Cardiac fibroblast (primary cell): ENCODE measurements at regions not wholly inside any gene's neighbourhood (a gene's known extent, or its start where the extent isn't known, plus 50 kb on each side); places are given as distances from the start of the nearest gene placed in this dataset.
A peak's percentile ranks its signal among the peaks of the same experiment; 100 is the strongest.

Source experiments
- DNase-seq, 2 donors: peaks; one replicate each; pipeline versions ENCODE4 v3.0.0 to v3.0.0-alpha.2; 2010; ENCODE audit warnings: low read depth in 2 of 2
- H3K4me3 ChIP-seq, 2 donors: replicated peaks in 1 of 2; 1 replicate in 1 of 2; 2 replicates in 1 of 2; pipeline ENCODE4 v1.5.1; 2011; ENCODE audit warnings: low read depth in 2 of 2, low read length in 2 of 2, mild to moderate bottlenecking in 2 of 2, moderate library complexity in 1 of 2
- TF ChIP-seq, protein P1 (sequence below): IDR thresholded peaks from one replicate; pipeline ENCODE4 v1.5.1; 2011; ENCODE audit warnings: low read depth, mild to moderate bottlenecking, low read length, inconsistent platforms

DNA sequence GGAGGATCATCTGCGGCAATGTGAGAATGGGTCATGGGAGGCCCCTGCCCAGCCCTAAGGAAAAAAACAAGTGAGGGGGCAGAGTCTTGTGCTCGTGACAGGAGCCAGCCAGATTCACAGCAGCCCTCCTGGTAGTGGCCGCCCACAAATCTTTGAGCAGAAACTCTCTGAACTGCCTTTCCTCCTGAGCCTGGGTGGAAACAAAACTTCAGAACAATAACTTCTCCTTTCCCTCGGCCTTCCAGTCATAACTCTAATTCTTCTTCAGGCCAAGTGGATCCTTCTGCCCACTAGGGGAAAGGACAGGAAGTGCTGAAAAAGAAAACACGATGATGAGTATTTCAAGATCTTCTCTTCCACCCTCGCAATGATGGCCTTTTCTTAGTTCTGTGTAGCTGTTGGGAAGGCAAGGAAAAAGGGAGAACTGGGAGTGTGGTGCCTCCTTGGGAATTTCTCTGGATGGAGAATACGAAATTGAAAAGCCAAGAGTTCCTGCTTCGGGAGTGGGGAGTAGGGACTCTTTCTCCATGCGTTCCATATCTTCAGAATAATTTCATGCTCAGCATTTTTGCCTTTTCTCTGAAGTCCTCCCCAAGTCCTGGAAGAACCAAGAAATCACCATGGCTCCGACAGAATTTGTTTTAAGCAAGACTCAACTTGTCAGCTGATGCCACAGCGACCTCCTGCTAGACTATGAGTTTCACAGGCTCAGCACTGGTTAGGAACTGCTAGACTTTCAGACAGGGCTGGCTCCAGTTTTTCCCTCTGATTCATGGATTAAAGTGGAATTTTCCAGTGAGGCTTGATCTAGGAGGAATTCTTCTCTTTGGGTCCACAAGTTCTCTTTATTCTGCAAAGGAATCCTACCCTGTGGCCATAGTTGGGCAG lies 188.9 kb downstream of the CAND1 start:
- TF ChIP-seq, protein P1, sequence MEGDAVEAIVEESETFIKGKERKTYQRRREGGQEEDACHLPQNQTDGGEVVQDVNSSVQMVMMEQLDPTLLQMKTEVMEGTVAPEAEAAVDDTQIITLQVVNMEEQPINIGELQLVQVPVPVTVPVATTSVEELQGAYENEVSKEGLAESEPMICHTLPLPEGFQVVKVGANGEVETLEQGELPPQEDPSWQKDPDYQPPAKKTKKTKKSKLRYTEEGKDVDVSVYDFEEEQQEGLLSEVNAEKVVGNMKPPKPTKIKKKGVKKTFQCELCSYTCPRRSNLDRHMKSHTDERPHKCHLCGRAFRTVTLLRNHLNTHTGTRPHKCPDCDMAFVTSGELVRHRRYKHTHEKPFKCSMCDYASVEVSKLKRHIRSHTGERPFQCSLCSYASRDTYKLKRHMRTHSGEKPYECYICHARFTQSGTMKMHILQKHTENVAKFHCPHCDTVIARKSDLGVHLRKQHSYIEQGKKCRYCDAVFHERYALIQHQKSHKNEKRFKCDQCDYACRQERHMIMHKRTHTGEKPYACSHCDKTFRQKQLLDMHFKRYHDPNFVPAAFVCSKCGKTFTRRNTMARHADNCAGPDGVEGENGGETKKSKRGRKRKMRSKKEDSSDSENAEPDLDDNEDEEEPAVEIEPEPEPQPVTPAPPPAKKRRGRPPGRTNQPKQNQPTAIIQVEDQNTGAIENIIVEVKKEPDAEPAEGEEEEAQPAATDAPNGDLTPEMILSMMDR: peak; percentile 58
- DNase-seq: peak; percentile 40 to 41
- H3K4me3 ChIP-seq: no peak overlapping the region

DNA sequence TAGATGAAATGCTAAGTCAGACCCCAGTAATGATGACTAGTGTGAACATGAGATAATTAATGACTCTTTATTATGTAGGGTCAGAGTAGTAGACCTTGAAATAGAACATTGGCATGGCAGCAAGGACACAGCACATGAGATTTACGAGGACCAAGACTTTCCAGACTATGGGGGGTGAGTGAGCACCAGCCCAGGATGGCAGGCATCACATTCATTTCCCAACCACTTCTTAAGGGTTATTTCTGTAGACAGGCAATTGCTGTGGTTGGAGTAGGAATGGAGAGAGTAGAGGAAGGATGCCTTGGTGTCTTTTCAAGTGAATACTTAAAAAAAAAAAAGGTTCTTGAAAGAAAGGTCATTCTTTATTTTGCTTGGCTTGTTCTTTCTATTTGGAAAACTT lies 189.4 kb upstream of the DYRK2 start:
- no peak overlapping the region for H3K4me3 ChIP-seq
- DNase-seq: no peak
- TF ChIP-seq, protein P1: no peak

DNA sequence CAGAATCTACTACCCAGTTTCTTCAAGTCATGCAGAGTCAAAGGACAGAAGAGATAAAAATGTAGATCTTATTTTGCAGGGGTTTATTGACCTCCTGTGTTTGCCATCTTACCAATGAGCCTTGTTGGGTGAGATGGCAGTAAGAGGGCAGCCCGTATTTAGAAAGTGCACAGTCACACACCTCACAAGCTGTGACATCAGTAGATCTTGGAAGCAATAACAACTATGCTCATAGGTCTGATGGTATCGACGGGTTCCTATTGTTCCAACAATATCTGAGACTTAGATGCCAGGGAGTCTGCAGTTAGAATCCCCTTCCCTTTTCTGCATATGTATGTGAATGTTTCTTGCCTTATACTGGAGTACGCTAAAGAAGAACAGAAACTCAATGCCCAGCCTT lies 189.0 kb upstream of the DYRK2 start:
- no peak overlapping the region for H3K4me3 ChIP-seq
- no peak for DNase-seq
- TF ChIP-seq, protein P1: no peak

DNA sequence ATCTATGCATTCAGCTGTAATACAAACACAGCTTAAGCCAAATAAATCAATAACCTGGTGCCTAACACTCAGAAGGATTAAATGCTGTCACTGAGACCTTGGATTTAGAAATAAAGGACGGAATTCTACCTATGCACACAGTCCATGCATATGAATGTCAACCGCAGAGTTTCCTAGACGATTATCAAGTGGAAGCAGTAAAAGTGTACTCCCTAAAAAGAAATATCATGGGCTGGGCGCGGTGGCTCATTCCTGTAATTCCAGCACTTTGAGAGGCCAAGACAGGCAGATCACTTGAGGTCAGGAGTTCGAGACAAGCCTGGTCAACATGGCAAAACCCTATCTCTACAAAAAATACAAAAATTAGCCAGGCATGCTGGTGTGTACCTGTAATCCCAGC lies 188.2 kb upstream of the DYRK2 start:
- DNase-seq: no peak
- TF ChIP-seq, protein P1: no peak
- no peak overlapping the region for H3K4me3 ChIP-seq

DNA sequence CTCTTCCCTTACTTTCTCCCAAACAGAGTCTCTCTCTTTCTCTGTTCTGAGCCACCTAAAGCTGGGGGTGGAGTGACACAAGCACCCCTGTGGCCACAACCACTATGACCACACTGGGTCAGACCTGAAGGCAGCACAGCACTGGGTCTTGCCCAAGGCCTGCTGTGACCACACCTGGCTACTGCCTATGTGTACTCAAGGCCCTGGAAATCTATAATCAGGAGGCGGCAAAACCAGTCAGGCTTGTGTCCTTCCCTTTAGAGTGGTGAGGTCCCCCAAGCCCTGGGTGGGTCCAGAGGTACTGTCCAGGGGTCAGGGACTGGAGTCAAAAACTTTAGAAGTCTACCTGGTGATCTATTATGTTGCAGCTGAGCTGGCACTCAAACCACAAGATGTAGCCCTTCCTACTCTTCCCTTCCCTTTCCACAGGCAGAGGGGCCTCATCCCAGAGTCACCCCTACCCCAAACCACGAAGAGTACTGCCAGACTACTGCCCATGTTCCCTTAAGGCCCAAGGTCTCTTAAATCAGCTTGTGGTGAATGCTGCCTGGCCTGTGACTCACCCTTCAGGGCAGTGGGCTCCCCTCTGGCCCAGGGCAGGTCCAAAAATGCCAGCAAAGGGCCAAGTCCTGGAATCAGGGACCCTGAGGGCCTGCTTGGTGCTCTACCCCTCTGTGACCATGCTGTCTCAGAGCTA lies 179.8 kb upstream of the DYRK2 start:
- TF ChIP-seq, protein P1: no peak
- no peak for DNase-seq
- no peak overlapping the region for H3K4me3 ChIP-seq

DNA sequence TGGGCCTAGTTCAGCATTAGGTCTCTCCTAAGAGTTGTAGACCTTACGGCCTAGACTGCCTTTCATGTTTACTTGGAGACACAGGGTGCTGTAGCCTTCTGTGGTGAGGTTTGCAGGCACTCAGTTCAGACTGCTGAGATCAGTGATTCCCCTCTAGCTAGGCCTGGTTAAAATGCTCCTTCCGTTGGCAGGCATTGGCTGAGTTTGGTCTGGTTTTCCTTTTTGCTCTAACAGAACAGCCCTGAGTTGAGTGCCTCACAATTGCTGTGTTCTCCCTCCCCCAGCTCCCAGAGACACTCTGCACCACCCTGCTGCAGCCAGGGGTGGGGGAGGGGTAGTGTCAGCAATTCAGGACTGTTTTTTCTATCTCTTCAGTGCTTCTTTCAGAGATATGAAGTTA lies 178.9 kb upstream of the DYRK2 start:
- no peak overlapping the region for H3K4me3 ChIP-seq
- TF ChIP-seq, protein P1: no peak
- DNase-seq: no peak
